ENCODE measurements at regions not wholly inside any gene's neighbourhood (a gene's known extent, or its start where the extent isn't known, plus 50 kb on each side); places are given as distances from the start of the nearest gene placed in this dataset.

- H3K27ac ChIP-seq (ENCODE audit: low read length), result no peak overlapping the region
- DNase-seq (ENCODE audit: low read depth, low spot score) (no peak), ATAC-seq (no peak)
- in situ Hi-C loops (cut with HindIII; ENCODE audit: low pct_unique_long_range_greater_than_20kb, low sequenced_read_pairs) (no loop called here), intact Hi-C loops (cut with micrococcal nuclease; ENCODE audit: unreplicated experiment) (no loop called here)
- ChIA-PET POLR2A (no interaction called here), CTCF (no interaction called here)
- H3K9me3 ChIP-seq (ENCODE audit: control insufficient read depth, insufficient read depth, low read depth, low read length), result no peaks in the 10 kb centered on the region
- H3K4me3 ChIP-seq (ENCODE audit: low read depth in 2 of 2, low read length in 2 of 2), result no peak overlapping the region
- TF ChIP-seq CTCF (IDR thresholded peaks at IDR 0.05) (no peak), REST (IDR thresholded peaks at IDR 0.05; ENCODE audit: insufficient read depth in 1 of 2, low read depth in 2 of 2, low read length in 1 of 2) (no peak), POLR2AphosphoS5 (IDR thresholded peaks at IDR 0.05; ENCODE audit: low read depth, low read length) (no peak)
- H3K36me3 ChIP-seq (ENCODE audit: control insufficient read depth, insufficient read depth, low read length), result no peaks in the 10 kb centered on the region
- H3K4me1 ChIP-seq (ENCODE audit: control insufficient read depth, insufficient read depth, low read length), result no peaks in the 10 kb centered on the region
- no peaks in the 10 kb centered on the region for H3K27me3 ChIP-seq (ENCODE audit: control insufficient read depth, insufficient read depth, low read length)
- BruUV-seq (replicated peaks), result no TSS peak
Observed at GRCh38 chrX:69090022-69090421, 75.2 kb downstream of the PJA1 start.

- Histone ChIP-seq H3K27ac (ENCODE audit: low read length) (no peak overlapping the region), H3K27me3 (ENCODE audit: control insufficient read depth, insufficient read depth, low read length) (no peaks in the 10 kb centered on the region), H3K4me1 (ENCODE audit: control insufficient read depth, insufficient read depth, low read length) (no peaks in the 10 kb centered on the region), H3K36me3 (ENCODE audit: control insufficient read depth, insufficient read depth, low read length) (no peaks in the 10 kb centered on the region), H3K9me3 (ENCODE audit: control insufficient read depth, insufficient read depth, low read depth, low read length) (no peaks in the 10 kb centered on the region), H3K4me3 (ENCODE audit: low read depth in 2 of 2, low read length in 2 of 2) (no peak overlapping the region)
- in situ Hi-C loops (cut with HindIII; ENCODE audit: low pct_unique_long_range_greater_than_20kb, low sequenced_read_pairs), result no loop called here
- no TSS peak for BruUV-seq (replicated peaks)
- intact Hi-C loops (cut with micrococcal nuclease; ENCODE audit: unreplicated experiment), result no loop called here
- no peak for ATAC-seq
- DNase-seq (ENCODE audit: low read depth, low spot score), result no peak
- CTCF ChIA-PET, result no interaction called here
- TF ChIP-seq REST (IDR thresholded peaks at IDR 0.05; ENCODE audit: insufficient read depth in 1 of 2, low read depth in 2 of 2, low read length in 1 of 2) (no peak), CTCF (IDR thresholded peaks at IDR 0.05) (no peak), POLR2AphosphoS5 (IDR thresholded peaks at IDR 0.05; ENCODE audit: low read depth, low read length) (no peak), SIN3A (IDR thresholded peaks at IDR 0.05; ENCODE audit: borderline replicate concordance, insufficient read depth, low read depth, low read length) (no peak), TCF7L2 (IDR thresholded peaks at IDR 0.05; ENCODE audit: low read depth, low read length) (no peak)
- POLR2A ChIA-PET, result no interaction called here
Observed at GRCh38 chrX:69089203-69089602, 76.0 kb downstream of the PJA1 start.
